ENCODE measurements at regions not wholly inside any gene's neighbourhood (a gene's known extent, or its start where the extent isn't known, plus 50 kb on each side); places are given as distances from the start of the nearest gene placed in this dataset.

DNA sequence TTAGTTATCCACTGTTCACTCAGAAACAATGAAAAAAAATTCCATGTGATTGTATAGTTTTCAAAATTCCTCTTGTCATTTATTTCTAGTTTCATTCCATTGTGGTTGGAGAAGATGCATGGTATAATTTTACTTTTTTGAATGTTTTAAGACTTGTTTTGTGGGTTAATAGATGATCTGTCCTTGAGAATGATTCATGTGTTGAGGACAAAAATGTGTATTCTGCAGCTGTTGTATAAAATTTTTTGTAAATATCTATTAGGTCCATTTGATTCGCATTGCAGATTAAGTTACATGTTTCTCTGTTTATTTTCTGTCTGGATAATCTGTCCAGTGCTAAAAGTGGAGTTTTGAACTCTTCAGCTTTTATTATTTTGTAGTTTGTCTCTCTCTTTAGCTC lies 65.4 kb downstream of the RTL3 start:
- TF ChIP-seq, protein P1, sequence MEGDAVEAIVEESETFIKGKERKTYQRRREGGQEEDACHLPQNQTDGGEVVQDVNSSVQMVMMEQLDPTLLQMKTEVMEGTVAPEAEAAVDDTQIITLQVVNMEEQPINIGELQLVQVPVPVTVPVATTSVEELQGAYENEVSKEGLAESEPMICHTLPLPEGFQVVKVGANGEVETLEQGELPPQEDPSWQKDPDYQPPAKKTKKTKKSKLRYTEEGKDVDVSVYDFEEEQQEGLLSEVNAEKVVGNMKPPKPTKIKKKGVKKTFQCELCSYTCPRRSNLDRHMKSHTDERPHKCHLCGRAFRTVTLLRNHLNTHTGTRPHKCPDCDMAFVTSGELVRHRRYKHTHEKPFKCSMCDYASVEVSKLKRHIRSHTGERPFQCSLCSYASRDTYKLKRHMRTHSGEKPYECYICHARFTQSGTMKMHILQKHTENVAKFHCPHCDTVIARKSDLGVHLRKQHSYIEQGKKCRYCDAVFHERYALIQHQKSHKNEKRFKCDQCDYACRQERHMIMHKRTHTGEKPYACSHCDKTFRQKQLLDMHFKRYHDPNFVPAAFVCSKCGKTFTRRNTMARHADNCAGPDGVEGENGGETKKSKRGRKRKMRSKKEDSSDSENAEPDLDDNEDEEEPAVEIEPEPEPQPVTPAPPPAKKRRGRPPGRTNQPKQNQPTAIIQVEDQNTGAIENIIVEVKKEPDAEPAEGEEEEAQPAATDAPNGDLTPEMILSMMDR (IDR thresholded peaks at IDR 0.05; ENCODE audit: insufficient read depth, low read length, poor library complexity, severe bottlenecking) = no peak
- TF ChIP-seq EZH2phosphoT487 (conservative IDR thresholded peaks at IDR 0.05; ENCODE audit: low read length) = no peak

Measured in SU-DHL-6 (cell line).